Natural killer cell (primary cell): ENCODE measurements at regions not wholly inside any gene's neighbourhood (a gene's known extent, or its start where the extent isn't known, plus 50 kb on each side); places are given as distances from the start of the nearest gene placed in this dataset.

Source experiments
- ATAC-seq, 3 donors: fragments of 150-1000 bp in 2 of 3; fragments of 200-7000 bp in 1 of 3; cut with Tn5 transposase; 1 replicate in 1 of 3; 2 replicates in 2 of 3; pipeline ENCODE4 v1.10.0; 2021; ENCODE audit warnings: mild to moderate bottlenecking in 2 of 3, moderate library complexity in 2 of 3
- DNase-seq, 2 donors: peaks; one replicate each; pipeline versions ENCODE4 v3.0.0 to v3.0.0-alpha.2; 2013 to 2021; ENCODE audit warnings: mixed read lengths in 1 of 2
- H3K27ac ChIP-seq: one replicate; pipeline ENCODE4 v1.5.1; 2013; ENCODE audit warnings: mild to moderate bottlenecking, low read length
- H3K27me3 ChIP-seq: one replicate; pipeline ENCODE4 v1.6.1; 2013; ENCODE audit warnings: low read length; ENCODE audit not compliant: control insufficient read depth, insufficient read depth
- H3K36me3 ChIP-seq: one replicate; pipeline ENCODE4 v1.6.1; 2013; ENCODE audit warnings: low read length; ENCODE audit not compliant: control insufficient read depth, insufficient read depth
- H3K4me1 ChIP-seq: one replicate; pipeline ENCODE4 v1.6.1; 2013; ENCODE audit warnings: low read length; ENCODE audit not compliant: control insufficient read depth, insufficient read depth
- H3K4me3 ChIP-seq: one replicate; pipeline ENCODE4 v1.5.1; 2013; ENCODE audit warnings: low read length
- H3K9me3 ChIP-seq: one replicate; pipeline ENCODE4 v1.6.1; 2013; ENCODE audit warnings: low read length; ENCODE audit not compliant: control insufficient read depth, insufficient read depth
- H3K27ac Mint-ChIP-seq, 2 donors: one replicate each; pipeline ENCODE4 v1.8.0; 2022; ENCODE audit warnings: mild to moderate bottlenecking in 2 of 2, mixed read lengths in 2 of 2, moderate library complexity in 1 of 2
- H3K27me3 Mint-ChIP-seq, 2 donors: one replicate each; pipeline ENCODE4 v1.8.0; 2022; ENCODE audit warnings: low read depth in 2 of 2, mixed read lengths in 2 of 2
- H3K36me3 Mint-ChIP-seq: one replicate; pipeline ENCODE4 v1.8.0; 2022; ENCODE audit warnings: mixed read lengths
- H3K4me1 Mint-ChIP-seq, 2 donors: one replicate each; pipeline ENCODE4 v1.8.0; 2022; ENCODE audit warnings: mixed read lengths in 2 of 2
- H3K4me3 Mint-ChIP-seq: one replicate; pipeline ENCODE4 v1.8.0; 2022; ENCODE audit warnings: mild to moderate bottlenecking, moderate library complexity, mixed read lengths
- H3K9me3 Mint-ChIP-seq, 2 donors: one replicate each; pipeline ENCODE4 v1.8.0; 2022; ENCODE audit warnings: mixed read lengths in 2 of 2
- WGBS: methylation state at CpG from one replicate; pipeline ENCODE4 v1.1.7; 2013; ENCODE audit warnings: missing lambda C conversion rate; ENCODE audit not compliant: insufficient coverage; 5-methylcytosine and 5-hydroxymethylcytosine counted together
- intact Hi-C: fragments of 100-400 bp; cut with micrococcal nuclease; formaldehyde crosslinking; loops from one replicate; pipeline ENCODE4 v1.14.2; 2022
- TF ChIP-seq, protein P1 (sequence below): fragments of 200-600 bp; IDR thresholded peaks from one replicate; pipeline ENCODE4 v1.8.0; 2022; ENCODE audit warnings: antibody characterized with exemption

DNA sequence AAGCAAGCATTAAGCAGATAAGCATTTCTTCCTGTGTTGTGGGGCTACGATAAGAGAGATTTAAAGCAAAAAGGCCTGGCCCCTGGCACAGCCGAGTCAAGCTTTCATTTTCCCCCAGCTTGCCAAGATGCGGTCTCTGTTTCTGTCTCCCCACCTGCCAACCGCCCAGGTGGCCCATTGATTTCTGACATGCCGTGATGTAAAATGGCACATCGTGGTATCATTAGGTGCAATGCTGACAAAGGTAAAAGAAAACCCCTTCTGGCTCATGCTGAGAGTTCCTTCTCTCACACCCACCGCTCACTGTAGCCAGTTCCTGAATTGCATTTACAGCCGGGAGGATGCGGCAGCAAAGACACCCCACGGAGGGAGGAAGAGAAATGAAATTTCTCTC is 62.8 kb downstream of the BOD1L2 start:
- H3K27me3 Mint-ChIP-seq = peaks cover 9 to 15% of the 10 kb centered on the region in 2 donors
- ATAC-seq (no peak), DNase-seq (no peak)
- no peaks in the 10 kb centered on the region for H3K9me3 Mint-ChIP-seq
- H3K36me3 Mint-ChIP-seq = no peaks in the 10 kb centered on the region
- Histone ChIP-seq H3K27ac (no peak overlapping the region), H3K27me3 (peaks cover 2% of the 10 kb centered on the region), H3K4me1 (peaks cover 6% of the 10 kb centered on the region), H3K4me3 (no peak overlapping the region), H3K36me3 (no peaks in the 10 kb centered on the region), H3K9me3 (no peaks in the 10 kb centered on the region)
- 1% methylated on average over 10 of the region's 10 CpGs for WGBS
- TF ChIP-seq, protein P1, sequence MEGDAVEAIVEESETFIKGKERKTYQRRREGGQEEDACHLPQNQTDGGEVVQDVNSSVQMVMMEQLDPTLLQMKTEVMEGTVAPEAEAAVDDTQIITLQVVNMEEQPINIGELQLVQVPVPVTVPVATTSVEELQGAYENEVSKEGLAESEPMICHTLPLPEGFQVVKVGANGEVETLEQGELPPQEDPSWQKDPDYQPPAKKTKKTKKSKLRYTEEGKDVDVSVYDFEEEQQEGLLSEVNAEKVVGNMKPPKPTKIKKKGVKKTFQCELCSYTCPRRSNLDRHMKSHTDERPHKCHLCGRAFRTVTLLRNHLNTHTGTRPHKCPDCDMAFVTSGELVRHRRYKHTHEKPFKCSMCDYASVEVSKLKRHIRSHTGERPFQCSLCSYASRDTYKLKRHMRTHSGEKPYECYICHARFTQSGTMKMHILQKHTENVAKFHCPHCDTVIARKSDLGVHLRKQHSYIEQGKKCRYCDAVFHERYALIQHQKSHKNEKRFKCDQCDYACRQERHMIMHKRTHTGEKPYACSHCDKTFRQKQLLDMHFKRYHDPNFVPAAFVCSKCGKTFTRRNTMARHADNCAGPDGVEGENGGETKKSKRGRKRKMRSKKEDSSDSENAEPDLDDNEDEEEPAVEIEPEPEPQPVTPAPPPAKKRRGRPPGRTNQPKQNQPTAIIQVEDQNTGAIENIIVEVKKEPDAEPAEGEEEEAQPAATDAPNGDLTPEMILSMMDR = no peak
- H3K27ac Mint-ChIP-seq = no peak overlapping the region
- H3K4me1 Mint-ChIP-seq = peaks cover 10 to 12% of the 10 kb centered on the region in 2 donors
- intact Hi-C loops = no loop called here
- peak overlapping the region; percentile 33 for H3K4me3 Mint-ChIP-seq

DNA sequence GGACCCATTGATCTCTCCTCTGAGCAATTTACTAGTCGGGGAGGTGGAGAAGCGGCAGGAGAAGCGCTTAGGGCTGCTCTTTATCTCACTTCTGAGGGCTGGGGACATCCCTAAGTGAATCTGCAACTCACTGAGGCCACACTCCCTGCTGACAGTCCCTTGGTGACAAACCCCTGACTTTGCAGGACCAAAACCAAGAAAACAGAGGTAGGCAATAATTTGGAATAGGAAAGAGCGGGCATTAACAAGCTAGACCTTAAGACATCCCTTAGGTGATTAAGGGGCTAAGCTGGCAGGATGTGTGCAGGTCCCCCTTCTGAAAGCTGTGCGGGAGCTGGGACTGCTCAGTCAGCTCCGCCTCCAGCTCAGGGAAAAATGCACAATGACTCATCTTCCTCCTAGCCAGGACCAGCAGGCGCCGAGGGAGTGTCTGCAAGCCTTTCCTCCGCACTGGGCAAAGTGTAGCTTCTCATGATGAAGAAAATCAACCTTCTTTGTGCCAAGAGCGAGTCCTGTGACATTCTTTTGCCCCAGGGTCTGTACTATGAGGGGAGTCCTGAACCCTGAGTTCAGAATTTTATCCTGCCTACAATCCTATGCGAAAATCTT is 63.3 kb downstream of the BOD1L2 start:
- H3K27ac ChIP-seq = no peak overlapping the region
- intact Hi-C loops = no loop called here
- Mint-ChIP-seq H3K4me3 (peak overlapping the region; percentile 33), H3K27ac (no peak overlapping the region), H3K4me1 (peaks cover 10 to 12% of the 10 kb centered on the region in 2 donors), H3K27me3 (peaks cover 9 to 15% of the 10 kb centered on the region in 2 donors), H3K36me3 (no peaks in the 10 kb centered on the region), H3K9me3 (no peaks in the 10 kb centered on the region)
- no peak for DNase-seq
- H3K27me3 ChIP-seq = peaks cover 2% of the 10 kb centered on the region
- no peak overlapping the region for H3K4me3 ChIP-seq
- no peaks in the 10 kb centered on the region for H3K36me3 ChIP-seq
- TF ChIP-seq, protein P1 = no peak
- peaks cover 6% of the 10 kb centered on the region for H3K4me1 ChIP-seq
- ATAC-seq = no peak
- WGBS = 23% methylated on average over 10 of the region's 11 CpGs
- no peaks in the 10 kb centered on the region for H3K9me3 ChIP-seq

GRCh38 chr18:57210716-57211411 is 64.0 kb downstream of the BOD1L2 start:
- 83% methylated on average over 1 of the region's 1 CpG for WGBS
- H3K4me1 ChIP-seq = peaks cover 6% of the 10 kb centered on the region
- Mint-ChIP-seq H3K36me3 (no peaks in the 10 kb centered on the region), H3K9me3 (no peaks in the 10 kb centered on the region), H3K27ac (no peak overlapping the region), H3K4me1 (peaks cover 10 to 12% of the 10 kb centered on the region in 2 donors), H3K4me3 (no peak overlapping the region), H3K27me3 (peaks cover 9 to 15% of the 10 kb centered on the region in 2 donors)
- no peak overlapping the region for H3K4me3 ChIP-seq
- intact Hi-C loops = no loop called here
- no peak overlapping the region for H3K27ac ChIP-seq
- peaks cover 2% of the 10 kb centered on the region for H3K27me3 ChIP-seq
- no peaks in the 10 kb centered on the region for H3K36me3 ChIP-seq
- ATAC-seq (no peak), DNase-seq (no peak)
- TF ChIP-seq, protein P1 = no peak
- H3K9me3 ChIP-seq = no peaks in the 10 kb centered on the region

- no peaks in the 10 kb centered on the region for H3K9me3 ChIP-seq
- ATAC-seq = no peak
Measured at GRCh38 chr18:57211412-57211750, 64.5 kb downstream of the BOD1L2 start.

More at GRCh38 chr18:57211412-57211750, 64.5 kb downstream of the BOD1L2 start:
- intact Hi-C loops = no loop called here
- H3K4me1 ChIP-seq = peaks cover 6% of the 10 kb centered on the region
- no peak overlapping the region for H3K27ac Mint-ChIP-seq
- no peak overlapping the region for H3K4me3 ChIP-seq
- no peak for DNase-seq
- H3K27ac ChIP-seq = no peak overlapping the region
- TF ChIP-seq, protein P1 = no peak
- H3K36me3 Mint-ChIP-seq = no peaks in the 10 kb centered on the region
- H3K4me3 Mint-ChIP-seq = no peak overlapping the region
- no peaks in the 10 kb centered on the region for H3K9me3 Mint-ChIP-seq
- H3K27me3 Mint-ChIP-seq = peaks cover 9 to 15% of the 10 kb centered on the region in 2 donors
- peaks cover 2% of the 10 kb centered on the region for H3K27me3 ChIP-seq
- H3K4me1 Mint-ChIP-seq = peaks cover 10 to 12% of the 10 kb centered on the region in 2 donors
- 58% methylated on average over 3 of the region's 3 CpGs for WGBS
- no peaks in the 10 kb centered on the region for H3K36me3 ChIP-seq
